ENCODE measurements at regions not wholly inside any gene's neighbourhood (a gene's known extent, or its start where the extent isn't known, plus 50 kb on each side); places are given as distances from the start of the nearest gene placed in this dataset.

- Histone ChIP-seq H3K27ac (ENCODE audit: low read depth, low read length) (no peak overlapping the region), H3K4me1 (ENCODE audit: control insufficient read depth, insufficient read depth, low read length) (no peaks in the 10 kb centered on the region), H3K9me3 (ENCODE audit: control insufficient read depth, insufficient read depth, low read length) (no peaks in the 10 kb centered on the region), H3K27me3 (ENCODE audit: control insufficient read depth, insufficient read depth, low read length) (no peaks in the 10 kb centered on the region), H3K36me3 (ENCODE audit: control insufficient read depth, insufficient read depth, low read length) (no peaks in the 10 kb centered on the region), H3K4me3 (ENCODE audit: low read depth, low read length) (no peak overlapping the region)
- WGBS (ENCODE audit: insufficient coverage): no CpG with 5 or more reads among the region's 4 CpGs
- DNase-seq (ENCODE audit: low read depth in 4 of 6, low spot score in 6 of 6): peak in 1 of 6 donors; percentile 64
Observed at GRCh38 chr4:81960961-81961360, 412.8 kb downstream of the HNRNPD start.

- Histone ChIP-seq H3K4me3 (ENCODE audit: low read depth, low read length) (no peak overlapping the region), H3K27ac (ENCODE audit: low read depth, low read length) (no peak overlapping the region), H3K9me3 (ENCODE audit: control insufficient read depth, insufficient read depth, low read length) (no peaks in the 10 kb centered on the region), H3K36me3 (ENCODE audit: control insufficient read depth, insufficient read depth, low read length) (no peaks in the 10 kb centered on the region), H3K27me3 (ENCODE audit: control insufficient read depth, insufficient read depth, low read length) (no peaks in the 10 kb centered on the region), H3K4me1 (ENCODE audit: control insufficient read depth, insufficient read depth, low read length) (no peaks in the 10 kb centered on the region)
- no CpG with 5 or more reads among the region's 3 CpGs for WGBS (ENCODE audit: insufficient coverage)
- no peak for DNase-seq (ENCODE audit: low read depth in 4 of 6, low spot score in 6 of 6)
Observed at GRCh38 chr4:81954271-81954670, 419.5 kb downstream of the HNRNPD start.

DNA sequence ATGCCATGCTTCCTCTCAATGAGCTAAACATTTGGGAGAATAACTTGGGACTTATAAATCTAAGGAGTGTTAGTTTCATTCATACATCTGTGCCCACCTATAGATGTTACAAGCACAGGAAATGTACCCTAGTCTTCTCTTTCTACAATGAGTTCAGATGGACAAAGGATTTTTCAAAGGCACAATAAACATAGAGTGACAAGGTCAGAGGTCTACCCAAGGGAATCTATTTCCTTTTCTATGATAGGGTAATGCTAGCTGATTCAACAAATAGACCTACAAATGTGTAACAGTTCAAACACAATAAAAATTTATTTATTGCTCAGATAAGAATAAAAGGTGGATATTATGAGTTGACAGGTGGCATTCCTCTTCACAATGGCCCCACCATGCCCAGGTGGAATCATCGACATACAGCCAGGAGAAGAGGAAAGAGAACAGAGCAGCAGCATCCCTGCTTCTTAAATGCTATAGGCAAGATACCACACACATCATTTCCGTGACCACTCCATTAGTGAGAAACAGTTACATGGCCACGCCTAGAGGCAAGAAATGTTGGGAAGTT lies 421.8 kb downstream of the HNRNPD start:
- no peak for DNase-seq (ENCODE audit: low read depth in 4 of 6, low spot score in 6 of 6)
- no peaks in the 10 kb centered on the region for H3K4me1 ChIP-seq (ENCODE audit: control insufficient read depth, insufficient read depth, low read length)
- no peaks in the 10 kb centered on the region for H3K9me3 ChIP-seq (ENCODE audit: control insufficient read depth, insufficient read depth, low read length)
- H3K4me3 ChIP-seq (ENCODE audit: low read depth, low read length): no peak overlapping the region
- no peaks in the 10 kb centered on the region for H3K36me3 ChIP-seq (ENCODE audit: control insufficient read depth, insufficient read depth, low read length)
- H3K27ac ChIP-seq (ENCODE audit: low read depth, low read length): no peak overlapping the region
- H3K27me3 ChIP-seq (ENCODE audit: control insufficient read depth, insufficient read depth, low read length): no peaks in the 10 kb centered on the region
- no CpG with 5 or more reads among the region's 3 CpGs for WGBS (ENCODE audit: insufficient coverage)

- Histone ChIP-seq H3K36me3 (ENCODE audit: control insufficient read depth, insufficient read depth, low read length) (no peaks in the 10 kb centered on the region), H3K9me3 (ENCODE audit: control insufficient read depth, insufficient read depth, low read length) (no peaks in the 10 kb centered on the region), H3K27ac (ENCODE audit: low read depth, low read length) (no peak overlapping the region), H3K4me1 (ENCODE audit: control insufficient read depth, insufficient read depth, low read length) (no peaks in the 10 kb centered on the region), H3K27me3 (ENCODE audit: control insufficient read depth, insufficient read depth, low read length) (no peaks in the 10 kb centered on the region), H3K4me3 (ENCODE audit: low read depth, low read length) (no peak overlapping the region)
- no peak for DNase-seq (ENCODE audit: low read depth in 4 of 6, low spot score in 6 of 6)
- 55% methylated on average over 3 of the region's 4 CpGs for WGBS (ENCODE audit: insufficient coverage)
Observed at GRCh38 chr4:81946996-81947395, 426.8 kb downstream of the HNRNPD start.

- Histone ChIP-seq H3K27ac (ENCODE audit: low read depth, low read length) (no peak overlapping the region), H3K36me3 (ENCODE audit: control insufficient read depth, insufficient read depth, low read length) (no peaks in the 10 kb centered on the region), H3K27me3 (ENCODE audit: control insufficient read depth, insufficient read depth, low read length) (no peaks in the 10 kb centered on the region), H3K9me3 (ENCODE audit: control insufficient read depth, insufficient read depth, low read length) (no peaks in the 10 kb centered on the region), H3K4me3 (ENCODE audit: low read depth, low read length) (no peak overlapping the region), H3K4me1 (ENCODE audit: control insufficient read depth, insufficient read depth, low read length) (no peaks in the 10 kb centered on the region)
- no peak for DNase-seq (ENCODE audit: low read depth in 4 of 6, low spot score in 6 of 6)
- 91% methylated on average over 1 of the region's 3 CpGs for WGBS (ENCODE audit: insufficient coverage)
Observed at GRCh38 chr4:81930506-81931238, 443.1 kb downstream of the HNRNPD start.

GRCh38 chr4:81923140-81923539 lies 450.7 kb downstream of the HNRNPD start:
- no peak for DNase-seq (ENCODE audit: low read depth in 4 of 6, low spot score in 6 of 6)
- Histone ChIP-seq H3K4me1 (ENCODE audit: control insufficient read depth, insufficient read depth, low read length) (peaks cover 6% of the 10 kb centered on the region), H3K27me3 (ENCODE audit: control insufficient read depth, insufficient read depth, low read length) (no peaks in the 10 kb centered on the region), H3K4me3 (ENCODE audit: low read depth, low read length) (no peak overlapping the region), H3K27ac (ENCODE audit: low read depth, low read length) (no peak overlapping the region), H3K9me3 (ENCODE audit: control insufficient read depth, insufficient read depth, low read length) (no peaks in the 10 kb centered on the region), H3K36me3 (ENCODE audit: control insufficient read depth, insufficient read depth, low read length) (no peaks in the 10 kb centered on the region)
- 40% methylated on average over 1 of the region's 2 CpGs for WGBS (ENCODE audit: insufficient coverage)

- Histone ChIP-seq H3K4me3 (ENCODE audit: low read depth, low read length) (no peak overlapping the region), H3K27ac (ENCODE audit: low read depth, low read length) (no peak overlapping the region), H3K36me3 (ENCODE audit: control insufficient read depth, insufficient read depth, low read length) (no peaks in the 10 kb centered on the region), H3K4me1 (ENCODE audit: control insufficient read depth, insufficient read depth, low read length) (peaks cover 6% of the 10 kb centered on the region), H3K9me3 (ENCODE audit: control insufficient read depth, insufficient read depth, low read length) (no peaks in the 10 kb centered on the region), H3K27me3 (ENCODE audit: control insufficient read depth, insufficient read depth, low read length) (no peaks in the 10 kb centered on the region)
- peak in 1 of 6 donors; percentile 58 for DNase-seq (ENCODE audit: low read depth in 4 of 6, low spot score in 6 of 6)
- WGBS (ENCODE audit: insufficient coverage): no CpG with 5 or more reads among the region's 3 CpGs
Observed at GRCh38 chr4:81922313-81922712, 450.6 kb upstream of the RASGEF1B start.

DNA sequence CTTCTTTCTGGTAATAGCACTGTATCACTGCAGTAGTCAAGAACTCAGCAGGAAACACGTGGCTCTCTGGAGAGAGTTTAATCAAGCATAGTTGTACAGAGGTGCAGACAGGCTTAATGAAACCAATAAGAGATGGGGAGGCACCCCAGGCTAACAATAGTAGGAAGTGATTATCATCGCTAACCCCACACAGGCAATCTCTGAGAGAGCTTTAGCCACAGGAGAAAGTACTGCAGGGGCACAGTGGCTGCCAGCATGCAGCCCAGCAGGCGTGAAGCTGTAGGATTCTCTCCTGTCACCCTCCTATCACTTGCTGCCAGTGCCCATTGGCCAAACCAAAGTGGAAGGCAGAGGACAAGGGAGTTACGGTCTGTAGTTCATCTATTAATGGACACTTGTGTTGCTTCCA lies 450.0 kb upstream of the RASGEF1B start:
- Histone ChIP-seq H3K4me1 (ENCODE audit: control insufficient read depth, insufficient read depth, low read length) (peaks cover 6% of the 10 kb centered on the region), H3K27me3 (ENCODE audit: control insufficient read depth, insufficient read depth, low read length) (no peaks in the 10 kb centered on the region), H3K9me3 (ENCODE audit: control insufficient read depth, insufficient read depth, low read length) (no peaks in the 10 kb centered on the region), H3K36me3 (ENCODE audit: control insufficient read depth, insufficient read depth, low read length) (no peaks in the 10 kb centered on the region), H3K4me3 (ENCODE audit: low read depth, low read length) (no peak overlapping the region), H3K27ac (ENCODE audit: low read depth, low read length) (no peak overlapping the region)
- 64% methylated on average over 2 of the region's 4 CpGs for WGBS (ENCODE audit: insufficient coverage)
- peak in 1 of 6 donors; percentile 73 for DNase-seq (ENCODE audit: low read depth in 4 of 6, low spot score in 6 of 6)

GRCh38 chr4:81919810-81920209 lies 448.1 kb upstream of the RASGEF1B start:
- H3K27me3 ChIP-seq (ENCODE audit: control insufficient read depth, insufficient read depth, low read length): no peaks in the 10 kb centered on the region
- H3K9me3 ChIP-seq (ENCODE audit: control insufficient read depth, insufficient read depth, low read length): no peaks in the 10 kb centered on the region
- peaks cover 6% of the 10 kb centered on the region for H3K4me1 ChIP-seq (ENCODE audit: control insufficient read depth, insufficient read depth, low read length)
- H3K4me3 ChIP-seq (ENCODE audit: low read depth, low read length): no peak overlapping the region
- H3K36me3 ChIP-seq (ENCODE audit: control insufficient read depth, insufficient read depth, low read length): no peaks in the 10 kb centered on the region
- WGBS (ENCODE audit: insufficient coverage): no CpG with 5 or more reads among the region's 1 CpG
- no peak overlapping the region for H3K27ac ChIP-seq (ENCODE audit: low read depth, low read length)
- no peak for DNase-seq (ENCODE audit: low read depth in 4 of 6, low spot score in 6 of 6)

DNA sequence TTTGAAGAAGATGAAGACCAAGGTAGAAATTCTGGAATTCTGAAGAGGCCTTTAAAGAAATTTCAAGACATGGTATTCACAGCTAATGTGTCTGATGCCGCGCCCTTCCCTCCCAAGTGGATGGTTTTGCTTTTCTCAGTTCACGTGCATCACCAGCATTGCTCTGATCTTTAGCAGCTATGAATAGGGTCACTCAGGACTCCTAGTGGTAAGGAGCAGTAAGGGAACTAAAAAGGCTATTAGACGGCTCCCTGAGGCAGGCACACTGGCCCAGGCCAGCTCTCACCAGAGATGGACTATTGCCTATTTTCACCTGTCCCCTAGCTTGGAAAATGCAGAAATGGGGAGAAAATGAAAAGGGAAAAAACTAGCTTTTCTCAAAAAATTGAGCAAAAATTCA lies 447.5 kb upstream of the RASGEF1B start:
- 88% methylated on average over 4 of the region's 4 CpGs for WGBS (ENCODE audit: insufficient coverage)
- Histone ChIP-seq H3K4me1 (ENCODE audit: control insufficient read depth, insufficient read depth, low read length) (peaks cover 6% of the 10 kb centered on the region), H3K27ac (ENCODE audit: low read depth, low read length) (no peak overlapping the region), H3K4me3 (ENCODE audit: low read depth, low read length) (no peak overlapping the region), H3K9me3 (ENCODE audit: control insufficient read depth, insufficient read depth, low read length) (no peaks in the 10 kb centered on the region), H3K36me3 (ENCODE audit: control insufficient read depth, insufficient read depth, low read length) (no peaks in the 10 kb centered on the region), H3K27me3 (ENCODE audit: control insufficient read depth, insufficient read depth, low read length) (no peaks in the 10 kb centered on the region)
- DNase-seq (ENCODE audit: low read depth in 4 of 6, low spot score in 6 of 6): no peak

Measured in spinal cord (tissue), 9 donors.